Large intestine (tissue), 3 donors: ENCODE measurements at regions not wholly inside any gene's neighbourhood (a gene's known extent, or its start where the extent isn't known, plus 50 kb on each side); places are given as distances from the start of the nearest gene placed in this dataset.

ENCODE experiments used
- DNase-seq, 2 donors: peaks; one replicate each; pipeline versions ENCODE4 v3.0.0 to v3.0.0-alpha.2; 2013
- H3K27ac ChIP-seq: one replicate; pipeline ENCODE4 v1.5.1; 2013; ENCODE audit warnings: low read length
- H3K27me3 ChIP-seq: 2 replicates; pipeline ENCODE4 v1.6.1; 2013; ENCODE audit warnings: low read length; ENCODE audit not compliant: control insufficient read depth, insufficient read depth
- H3K36me3 ChIP-seq: 2 replicates; pipeline ENCODE4 v1.6.1; 2013; ENCODE audit warnings: low read length; ENCODE audit not compliant: control insufficient read depth, insufficient read depth
- H3K4me1 ChIP-seq: one replicate; pipeline ENCODE4 v1.6.1; 2013; ENCODE audit warnings: low read length; ENCODE audit not compliant: control insufficient read depth, insufficient read depth
- H3K4me3 ChIP-seq: one replicate; pipeline ENCODE4 v1.5.1; 2013; ENCODE audit warnings: low read length
- H3K9me3 ChIP-seq: one replicate; pipeline ENCODE4 v1.6.1; 2013; ENCODE audit warnings: mild to moderate bottlenecking, low read depth, low read length, moderate library complexity; ENCODE audit not compliant: control insufficient read depth
- WGBS: methylation state at CpG from one replicate; pipeline ENCODE4 v1.1.5; 2013; ENCODE audit warnings: low lambda C conversion rate; ENCODE audit not compliant: insufficient coverage; 5-methylcytosine and 5-hydroxymethylcytosine counted together

GRCh38 chr2:79260848-79261247, 101.3 kb upstream of the REG3A start:
- no peaks in the 10 kb centered on the region for H3K4me1 ChIP-seq
- no peaks in the 10 kb centered on the region for H3K36me3 ChIP-seq
- H3K27me3 ChIP-seq, result no peaks in the 10 kb centered on the region
- no peak overlapping the region for H3K4me3 ChIP-seq
- no peak overlapping the region for H3K27ac ChIP-seq
- no CpG with 5 or more reads among the region's 2 CpGs for WGBS
- no peak for DNase-seq
- H3K9me3 ChIP-seq, result no peaks in the 10 kb centered on the region

GRCh38 chr2:79259959-79260358, 100.4 kb upstream of the REG3A start:
- no peak for DNase-seq
- H3K9me3 ChIP-seq, result no peaks in the 10 kb centered on the region
- H3K4me1 ChIP-seq, result no peaks in the 10 kb centered on the region
- no peak overlapping the region for H3K27ac ChIP-seq
- no peaks in the 10 kb centered on the region for H3K36me3 ChIP-seq
- WGBS, result no CpG with 5 or more reads among the region's 1 CpG
- H3K4me3 ChIP-seq, result no peak overlapping the region
- H3K27me3 ChIP-seq, result no peaks in the 10 kb centered on the region

- no peak for DNase-seq
- WGBS, result no CpG with 5 or more reads among the region's 3 CpGs
- H3K27me3 ChIP-seq, result no peaks in the 10 kb centered on the region
- no peaks in the 10 kb centered on the region for H3K36me3 ChIP-seq
- H3K9me3 ChIP-seq, result no peaks in the 10 kb centered on the region
- no peak overlapping the region for H3K27ac ChIP-seq
- no peak overlapping the region for H3K4me3 ChIP-seq
- no peaks in the 10 kb centered on the region for H3K4me1 ChIP-seq
Observed at GRCh38 chr2:79259296-79259695, 99.7 kb upstream of the REG3A start.

GRCh38 chr2:79253243-79253774, 93.8 kb upstream of the REG3A start:
- no peaks in the 10 kb centered on the region for H3K27me3 ChIP-seq
- DNase-seq, result no peak
- H3K9me3 ChIP-seq, result no peaks in the 10 kb centered on the region
- H3K36me3 ChIP-seq, result no peaks in the 10 kb centered on the region
- H3K4me3 ChIP-seq, result no peak overlapping the region
- H3K27ac ChIP-seq, result no peak overlapping the region
- 100% methylated on average over 1 of the region's 2 CpGs for WGBS
- H3K4me1 ChIP-seq, result no peaks in the 10 kb centered on the region

GRCh38 chr2:79250656-79251055, 91.1 kb upstream of the REG3A start:
- Histone ChIP-seq H3K4me1 (no peaks in the 10 kb centered on the region), H3K9me3 (no peaks in the 10 kb centered on the region), H3K4me3 (no peak overlapping the region), H3K36me3 (no peaks in the 10 kb centered on the region), H3K27ac (no peak overlapping the region), H3K27me3 (no peaks in the 10 kb centered on the region)
- 80% methylated on average over 1 of the region's 5 CpGs for WGBS
- no peak for DNase-seq

GRCh38 chr2:79248776-79249175, 89.2 kb upstream of the REG3A start:
- Histone ChIP-seq H3K4me1 (no peaks in the 10 kb centered on the region), H3K36me3 (no peaks in the 10 kb centered on the region), H3K27ac (no peak overlapping the region), H3K27me3 (no peaks in the 10 kb centered on the region), H3K4me3 (no peak overlapping the region), H3K9me3 (no peaks in the 10 kb centered on the region)
- no peak for DNase-seq
- WGBS, result 100% methylated on average over 1 of the region's 1 CpG

- no CpG with 5 or more reads among the region's 2 CpGs for WGBS
- Histone ChIP-seq H3K4me1 (no peaks in the 10 kb centered on the region), H3K27ac (no peak overlapping the region), H3K27me3 (no peaks in the 10 kb centered on the region), H3K9me3 (no peaks in the 10 kb centered on the region), H3K36me3 (no peaks in the 10 kb centered on the region), H3K4me3 (no peak overlapping the region)
- no peak for DNase-seq
Observed at GRCh38 chr2:79235135-79235534, 75.6 kb upstream of the REG3A start.

- H3K27ac ChIP-seq, result no peak overlapping the region
- H3K9me3 ChIP-seq, result no peaks in the 10 kb centered on the region
- no peaks in the 10 kb centered on the region for H3K27me3 ChIP-seq
- H3K4me1 ChIP-seq, result no peaks in the 10 kb centered on the region
- no peaks in the 10 kb centered on the region for H3K36me3 ChIP-seq
- H3K4me3 ChIP-seq, result no peak overlapping the region
- DNase-seq, result no peak
Observed at GRCh38 chr2:79223539-79223938, 64.0 kb upstream of the REG3A start.

- DNase-seq, result peak; percentile 36 to 54
- 73% methylated on average over 3 of the region's 9 CpGs for WGBS
- H3K27ac ChIP-seq, result no peak overlapping the region
Observed at GRCh38 chr2:79219383-79219988, 59.9 kb upstream of the REG3A start.

GRCh38 chr2:79210274-79210917, 50.8 kb upstream of the REG3A start:
- no peaks in the 10 kb centered on the region for H3K4me1 ChIP-seq
- no peaks in the 10 kb centered on the region for H3K27me3 ChIP-seq
- H3K27ac ChIP-seq, result no peak overlapping the region
- no peak overlapping the region for H3K4me3 ChIP-seq
- H3K9me3 ChIP-seq, result no peaks in the 10 kb centered on the region
- no peak for DNase-seq
- 90% methylated on average over 2 of the region's 2 CpGs for WGBS
- no peaks in the 10 kb centered on the region for H3K36me3 ChIP-seq

More at GRCh38 chr2:79219383-79219988, 59.9 kb upstream of the REG3A start:
- Histone ChIP-seq H3K4me3 (no peak overlapping the region), H3K27me3 (no peaks in the 10 kb centered on the region), H3K36me3 (no peaks in the 10 kb centered on the region), H3K4me1 (no peaks in the 10 kb centered on the region), H3K9me3 (no peaks in the 10 kb centered on the region)
